Vagina (tissue), 2 donors: ENCODE measurements at regions not wholly inside any gene's neighbourhood (a gene's known extent, or its start where the extent isn't known, plus 50 kb on each side); places are given as distances from the start of the nearest gene placed in this dataset.

ENCODE experiments used
- DNase-seq, 2 donors: peaks; one replicate each; pipeline ENCODE4 v3.0.0-alpha.2; 2017; ENCODE audit errors: extremely low spot score in 2 of 2
- H3K27ac ChIP-seq: fragments of 200-600 bp; sonication (generic); one replicate; pipeline ENCODE4 v1.5.1; 2019
- H3K27me3 ChIP-seq: fragments of 200-600 bp; sonication (generic); one replicate; pipeline ENCODE4 v1.5.1; 2019
- H3K36me3 ChIP-seq, 2 donors: fragments of 200-600 bp; sonication (generic); one replicate each; pipeline ENCODE4 v1.5.1; 2017 to 2019
- H3K4me1 ChIP-seq: fragments of 200-600 bp; sonication (generic); one replicate; pipeline ENCODE4 v1.5.1; 2019
- H3K4me3 ChIP-seq, 2 donors: fragments of 200-600 bp; sonication (generic); 1 replicate in 1 of 2; 2 replicates in 1 of 2; pipeline ENCODE4 v1.5.1; 2016 to 2019
- H3K9me3 ChIP-seq: fragments of 200-600 bp; sonication (generic); one replicate; pipeline ENCODE4 v1.5.1; 2019
- CTCF ChIP-seq, 3 experiments: fragments of 450-650 bp in 2 of 3; fragments of 200-600 bp in 1 of 3; sonication (generic) in 1 of 3; IDR thresholded peaks; one replicate each; pipeline ENCODE4 v1.5.1; 2017 to 2019; ENCODE audit warnings: antibody characterized with exemption in 3 of 3, mild to moderate bottlenecking in 2 of 3, moderate library complexity in 2 of 3
- POLR2A ChIP-seq, 2 donors: fragments of 450-650 bp; IDR thresholded peaks; one replicate each; pipeline ENCODE4 v1.6.1; 2017; ENCODE audit warnings: antibody characterized with exemption in 2 of 2, mild to moderate bottlenecking in 2 of 2, moderate library complexity in 2 of 2
- POLR2AphosphoS5 ChIP-seq, 2 donors: sonication (generic); formaldehyde crosslinking; IDR thresholded peaks; one replicate each; pipeline ENCODE4 v1.9.0; 2017; ENCODE audit warnings: antibody characterized with exemption in 2 of 2, mild to moderate bottlenecking in 2 of 2, low read depth in 1 of 2; ENCODE audit not compliant: insufficient read depth in 1 of 2
- intact Hi-C: fragments of 100-400 bp; cut with DNase I; formaldehyde crosslinking; loops from one replicate; pipeline ENCODE4 v1.15.1; 2023

GRCh38 chr3:177484926-177485325 is 287.6 kb upstream of the TBL1XR1 start:
- Histone ChIP-seq H3K9me3 (no peaks in the 10 kb centered on the region), H3K4me3 (no peak overlapping the region), H3K36me3 (no peaks in the 10 kb centered on the region), H3K27me3 (no peaks in the 10 kb centered on the region), H3K27ac (no peak overlapping the region), H3K4me1 (peaks cover 22% of the 10 kb centered on the region)
- DNase-seq, result no peak
- intact Hi-C loops, result no loop called here
- TF ChIP-seq CTCF (IDR thresholded peaks at IDR 0.05) (no peak), POLR2AphosphoS5 (IDR thresholded peaks at IDR 0.05; ENCODE audit: insufficient read depth in 1 of 2, low read depth in 1 of 2) (no peak), POLR2A (IDR thresholded peaks at IDR 0.05) (no peak)

DNA sequence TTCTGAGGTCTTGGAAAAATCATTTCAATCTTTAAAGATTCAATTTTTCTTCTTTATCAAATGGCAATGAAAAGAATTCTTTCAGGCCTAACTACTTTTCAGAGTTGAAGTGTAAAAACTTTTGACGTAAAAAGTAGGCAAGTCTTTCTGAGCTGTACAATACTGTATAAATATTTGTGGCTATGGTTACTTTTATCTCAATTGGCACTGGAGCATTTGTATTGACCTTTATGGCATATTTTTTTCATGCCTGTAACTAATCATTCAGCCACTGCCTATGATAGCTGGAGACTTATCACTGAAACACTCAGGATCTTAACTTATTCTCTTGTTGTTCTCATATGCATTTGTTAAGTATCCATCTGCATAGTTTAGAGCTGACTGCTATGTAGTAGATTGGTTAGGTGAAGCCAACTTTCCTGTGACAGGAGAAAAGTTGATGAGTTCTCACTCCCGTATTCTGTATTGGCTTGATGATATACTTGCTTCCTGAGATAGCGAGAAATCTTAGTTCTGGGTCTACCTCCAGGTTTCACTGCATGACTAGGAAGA is 290.4 kb upstream of the TBL1XR1 start:
- intact Hi-C loops, result no loop called here
- no peak overlapping the region for H3K27ac ChIP-seq
- no peaks in the 10 kb centered on the region for H3K36me3 ChIP-seq
- H3K9me3 ChIP-seq, result no peaks in the 10 kb centered on the region
- no peak for TF ChIP-seq CTCF (IDR thresholded peaks at IDR 0.05)
- no peak for TF ChIP-seq POLR2AphosphoS5 (IDR thresholded peaks at IDR 0.05; ENCODE audit: insufficient read depth in 1 of 2, low read depth in 1 of 2)
- TF ChIP-seq POLR2A (IDR thresholded peaks at IDR 0.05), result no peak
- peaks cover 27% of the 10 kb centered on the region for H3K4me1 ChIP-seq
- no peaks in the 10 kb centered on the region for H3K27me3 ChIP-seq
- no peak for DNase-seq
- no peak overlapping the region for H3K4me3 ChIP-seq

- Histone ChIP-seq H3K4me3 (no peak overlapping the region), H3K27me3 (no peaks in the 10 kb centered on the region), H3K9me3 (no peaks in the 10 kb centered on the region), H3K4me1 (peaks cover 17% of the 10 kb centered on the region), H3K27ac (no peak overlapping the region), H3K36me3 (no peaks in the 10 kb centered on the region)
- no peak for DNase-seq
- intact Hi-C loops, result no loop called here
- TF ChIP-seq POLR2AphosphoS5 (IDR thresholded peaks at IDR 0.05; ENCODE audit: insufficient read depth in 1 of 2, low read depth in 1 of 2) (no peak), POLR2A (IDR thresholded peaks at IDR 0.05) (no peak), CTCF (IDR thresholded peaks at IDR 0.05) (no peak)
Measured at GRCh38 chr3:177488740-177489139, 291.5 kb upstream of the TBL1XR1 start.

DNA sequence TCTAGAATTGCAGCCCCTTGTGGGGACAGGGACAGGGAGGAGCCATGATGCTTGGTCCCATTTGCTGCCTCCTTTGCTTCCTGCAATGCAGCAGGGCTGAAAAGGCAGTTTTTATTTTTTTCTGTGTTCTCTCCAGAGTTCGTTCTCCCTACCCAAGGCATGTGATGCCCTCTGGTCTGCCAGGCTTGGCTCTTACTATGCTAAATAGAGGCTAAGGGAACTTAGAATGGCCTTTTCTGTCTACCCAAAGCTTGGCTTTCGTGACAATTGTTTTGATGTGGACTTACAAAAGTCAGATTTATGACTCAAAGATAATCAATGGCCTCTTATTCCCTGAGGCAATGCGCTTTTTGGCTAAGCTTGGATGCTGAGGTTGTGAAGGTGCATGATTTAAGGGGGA is 293.3 kb upstream of the TBL1XR1 start:
- no peak for TF ChIP-seq POLR2A (IDR thresholded peaks at IDR 0.05)
- Histone ChIP-seq H3K4me3 (no peak overlapping the region), H3K27ac (no peak overlapping the region), H3K4me1 (peaks cover 13% of the 10 kb centered on the region), H3K27me3 (no peaks in the 10 kb centered on the region), H3K36me3 (no peaks in the 10 kb centered on the region), H3K9me3 (no peaks in the 10 kb centered on the region)
- DNase-seq, result no peak
- intact Hi-C loops, result no loop called here

GRCh38 chr3:177491296-177492032 is 294.2 kb upstream of the TBL1XR1 start:
- H3K4me1 ChIP-seq, result peaks cover 13% of the 10 kb centered on the region
- H3K9me3 ChIP-seq, result no peaks in the 10 kb centered on the region
- no peak overlapping the region for H3K4me3 ChIP-seq
- TF ChIP-seq POLR2A (IDR thresholded peaks at IDR 0.05) (no peak), POLR2AphosphoS5 (IDR thresholded peaks at IDR 0.05; ENCODE audit: insufficient read depth in 1 of 2, low read depth in 1 of 2) (no peak), CTCF (IDR thresholded peaks at IDR 0.05) (no peak)
- H3K27me3 ChIP-seq, result no peaks in the 10 kb centered on the region
- no peak for DNase-seq
- intact Hi-C loops, result no loop called here
- H3K27ac ChIP-seq, result no peak overlapping the region
- no peaks in the 10 kb centered on the region for H3K36me3 ChIP-seq
